Neural progenitor cell (in vitro differentiated cells): ENCODE measurements at regions not wholly inside any gene's neighbourhood (a gene's known extent, or its start where the extent isn't known, plus 50 kb on each side); places are given as distances from the start of the nearest gene placed in this dataset.

Experiments used
- DNase-seq: peaks from one replicate; pipeline ENCODE4 v3.0.0-alpha.2; 2016; ENCODE audit warnings: low spot score
- H2AFZ ChIP-seq: fragments of 200-600 bp; sonication (generic); replicated peaks from 2 replicates; pipeline ENCODE4 v1.6.1; 2016; ENCODE audit warnings: antibody characterized with exemption
- H3F3A ChIP-seq: fragments of 200-600 bp; sonication (generic); 2 replicates; pipeline ENCODE4 v1.6.1; 2016; ENCODE audit warnings: antibody characterized with exemption, low read depth
- H3K27ac ChIP-seq: fragments of 200-600 bp; sonication (generic); 2 replicates; pipeline ENCODE4 v1.5.1; 2016; ENCODE audit warnings: mild to moderate bottlenecking
- H3K27me3 ChIP-seq: fragments of 200-600 bp; sonication (generic); 2 replicates; pipeline ENCODE4 v1.6.1; 2016; ENCODE audit warnings: mild to moderate bottlenecking, moderate library complexity
- H3K36me3 ChIP-seq: fragments of 200-600 bp; sonication (generic); 2 replicates; pipeline ENCODE4 v1.5.1; 2016
- H3K4me1 ChIP-seq: fragments of 200-600 bp; sonication (generic); 2 replicates; pipeline ENCODE4 v1.6.1; 2016; ENCODE audit warnings: mixed run types
- H3K4me2 ChIP-seq: fragments of 200-600 bp; sonication (generic); 2 replicates; pipeline ENCODE4 v1.6.1; 2016
- H3K4me3 ChIP-seq: fragments of 200-600 bp; sonication (generic); 2 replicates; pipeline ENCODE4 v1.5.1; 2016
- H3K79me2 ChIP-seq: fragments of 200-600 bp; sonication (generic); 2 replicates; pipeline ENCODE4 v1.6.1; 2016; ENCODE audit warnings: low read depth
- H3K9ac ChIP-seq: fragments of 200-600 bp; sonication (generic); 2 replicates; pipeline ENCODE4 v1.6.1; 2016
- H3K9me3 ChIP-seq: fragments of 200-600 bp; sonication (generic); 2 replicates; pipeline ENCODE4 v1.5.1; 2016; ENCODE audit warnings: low read depth
- H4K20me1 ChIP-seq: fragments of 200-600 bp; sonication (generic); 2 replicates; pipeline ENCODE4 v1.6.1; 2016; ENCODE audit warnings: low read depth
- H3K27ac Mint-ChIP-seq: 3 replicates; pipeline ENCODE4 v1.8.0; 2021; ENCODE audit warnings: mixed read lengths
- H3K27me3 Mint-ChIP-seq: 2 replicates; pipeline ENCODE4 v1.8.0; 2022; ENCODE audit warnings: low read depth, mild to moderate bottlenecking, inconsistent platforms, moderate library complexity, mixed read lengths; ENCODE audit not compliant: insufficient read depth
- H3K36me3 Mint-ChIP-seq: 3 replicates; pipeline ENCODE4 v1.8.0; 2021; ENCODE audit warnings: mixed read lengths
- H3K4me1 Mint-ChIP-seq: 3 replicates; pipeline ENCODE4 v1.8.0; 2021; ENCODE audit warnings: mixed read lengths
- H3K4me3 Mint-ChIP-seq: 3 replicates; pipeline ENCODE4 v1.8.0; 2021; ENCODE audit warnings: mild to moderate bottlenecking, moderate library complexity, mixed read lengths
- H3K9me3 Mint-ChIP-seq: 3 replicates; pipeline ENCODE4 v1.8.0; 2020; ENCODE audit warnings: mixed read lengths
- EZH2 ChIP-seq: fragments of 200-600 bp; sonication (generic); IDR thresholded peaks from 2 replicates; pipeline ENCODE4 v1.6.1; 2017; ENCODE audit warnings: antibody characterized with exemption, mild to moderate bottlenecking, moderate library complexity
- EZH2phosphoT487 ChIP-seq: fragments of 200-600 bp; sonication (generic); IDR thresholded peaks from 2 replicates; pipeline ENCODE4 v1.6.1; 2017; ENCODE audit warnings: antibody characterized with exemption
- TF ChIP-seq, protein P1 (sequence below): fragments of 200-600 bp; sonication (generic); IDR thresholded peaks from 2 replicates; pipeline ENCODE4 v1.5.1; 2017; ENCODE audit warnings: antibody characterized with exemption, mild to moderate bottlenecking

DNA sequence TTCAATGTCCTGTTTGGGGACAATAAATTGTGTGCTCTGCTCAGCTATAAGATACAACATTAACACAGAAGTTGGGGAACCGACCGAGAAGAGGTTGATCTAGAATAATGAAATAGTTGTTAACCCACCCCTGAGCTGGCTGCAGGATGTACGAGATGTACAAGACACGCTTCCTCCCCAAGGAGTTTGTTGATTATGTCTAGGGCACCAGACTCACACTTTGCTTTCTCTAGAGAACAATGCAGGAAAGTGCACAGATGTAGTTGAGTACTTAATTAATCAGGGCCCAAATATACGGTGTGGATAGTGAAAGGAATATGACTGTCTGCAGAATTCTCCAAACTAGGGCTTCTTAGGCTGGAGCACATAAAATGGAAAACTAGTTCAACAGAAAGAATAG is 415.2 kb upstream of the TNP1 start:
- no peak overlapping the region for H3K27ac ChIP-seq
- Mint-ChIP-seq H3K4me3 (no peak overlapping the region), H3K36me3 (no peaks in the 10 kb centered on the region), H3K27ac (no peak overlapping the region), H3K27me3 (peaks cover 8% of the 10 kb centered on the region), H3K4me1 (peaks cover 9% of the 10 kb centered on the region), H3K9me3 (peaks cover 4% of the 10 kb centered on the region)
- no peaks in the 10 kb centered on the region for H4K20me1 ChIP-seq
- no peak overlapping the region for H3K9ac ChIP-seq
- H3K9me3 ChIP-seq = no peaks in the 10 kb centered on the region
- H3K36me3 ChIP-seq = no peaks in the 10 kb centered on the region
- TF ChIP-seq, protein P1, sequence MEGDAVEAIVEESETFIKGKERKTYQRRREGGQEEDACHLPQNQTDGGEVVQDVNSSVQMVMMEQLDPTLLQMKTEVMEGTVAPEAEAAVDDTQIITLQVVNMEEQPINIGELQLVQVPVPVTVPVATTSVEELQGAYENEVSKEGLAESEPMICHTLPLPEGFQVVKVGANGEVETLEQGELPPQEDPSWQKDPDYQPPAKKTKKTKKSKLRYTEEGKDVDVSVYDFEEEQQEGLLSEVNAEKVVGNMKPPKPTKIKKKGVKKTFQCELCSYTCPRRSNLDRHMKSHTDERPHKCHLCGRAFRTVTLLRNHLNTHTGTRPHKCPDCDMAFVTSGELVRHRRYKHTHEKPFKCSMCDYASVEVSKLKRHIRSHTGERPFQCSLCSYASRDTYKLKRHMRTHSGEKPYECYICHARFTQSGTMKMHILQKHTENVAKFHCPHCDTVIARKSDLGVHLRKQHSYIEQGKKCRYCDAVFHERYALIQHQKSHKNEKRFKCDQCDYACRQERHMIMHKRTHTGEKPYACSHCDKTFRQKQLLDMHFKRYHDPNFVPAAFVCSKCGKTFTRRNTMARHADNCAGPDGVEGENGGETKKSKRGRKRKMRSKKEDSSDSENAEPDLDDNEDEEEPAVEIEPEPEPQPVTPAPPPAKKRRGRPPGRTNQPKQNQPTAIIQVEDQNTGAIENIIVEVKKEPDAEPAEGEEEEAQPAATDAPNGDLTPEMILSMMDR = no peak
- TF ChIP-seq EZH2phosphoT487 = no peak
- TF ChIP-seq EZH2 = no peak
- H3K4me1 ChIP-seq = peaks cover 6% of the 10 kb centered on the region
- no peak for DNase-seq
- no peak overlapping the region for H3K4me3 ChIP-seq
- no peaks in the 10 kb centered on the region for H3K79me2 ChIP-seq
- peaks cover 52% of the 10 kb centered on the region for H3K27me3 ChIP-seq
- peaks cover 8% of the 10 kb centered on the region for H3F3A ChIP-seq
- H3K4me2 ChIP-seq = no peak overlapping the region
- H2AFZ ChIP-seq = no peak overlapping the region

DNA sequence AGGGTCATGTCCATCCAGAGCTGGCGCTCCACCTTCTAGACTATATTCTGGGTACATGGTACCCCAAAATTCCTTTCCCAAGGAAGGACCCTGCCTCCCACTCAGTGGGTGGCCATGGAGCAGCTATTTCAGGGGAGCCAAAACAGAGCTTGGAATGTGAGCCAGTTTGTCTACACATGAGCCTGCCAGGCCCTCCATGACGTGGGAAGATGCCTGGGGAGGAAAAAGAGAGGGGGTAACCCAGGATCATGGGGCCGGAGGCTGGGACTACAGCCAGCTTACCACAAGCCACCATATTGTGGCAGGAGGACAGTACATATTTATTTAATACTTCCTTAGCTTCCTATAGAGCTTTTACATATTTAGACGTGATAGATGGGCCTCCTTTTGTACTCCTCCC is 414.7 kb upstream of the TNP1 start:
- peaks cover 8% of the 10 kb centered on the region for H3K27me3 Mint-ChIP-seq

DNA sequence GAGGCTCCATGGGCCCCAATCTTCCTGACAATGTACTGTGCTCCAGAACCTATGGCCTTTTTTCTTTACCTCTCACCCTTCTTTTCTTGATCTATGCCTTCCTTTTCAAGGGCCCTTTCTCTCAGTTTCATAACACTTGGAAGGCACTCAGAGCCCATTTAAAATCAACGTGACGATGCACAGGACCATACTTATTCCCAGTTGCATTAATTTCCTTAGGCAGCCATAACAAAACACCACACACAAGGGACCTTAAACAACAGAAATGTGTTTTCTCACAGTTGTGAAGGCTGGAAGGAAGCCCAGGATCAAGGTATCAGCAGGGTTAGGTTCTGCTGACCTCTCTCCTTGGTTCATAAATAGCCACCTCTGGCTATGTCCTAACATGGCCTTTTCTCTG is 414.0 kb upstream of the TNP1 start:
- peaks cover 63% of the 10 kb centered on the region for H3K27me3 ChIP-seq
- H3K27me3 Mint-ChIP-seq = peaks cover 11% of the 10 kb centered on the region
- H3K36me3 ChIP-seq = no peaks in the 10 kb centered on the region
- H3K9me3 ChIP-seq = no peaks in the 10 kb centered on the region
- no peak overlapping the region for H3K27ac Mint-ChIP-seq
- H3K4me1 ChIP-seq = peaks cover 16% of the 10 kb centered on the region
- no peak for TF ChIP-seq EZH2
- TF ChIP-seq, protein P1 = no peak
- no peak for TF ChIP-seq EZH2phosphoT487
- no peak overlapping the region for H3K4me3 Mint-ChIP-seq
- peaks cover 5% of the 10 kb centered on the region for H3K9me3 Mint-ChIP-seq
- no peak overlapping the region for H3K9ac ChIP-seq
- H3K4me2 ChIP-seq = no peak overlapping the region
- no peak for DNase-seq
- H3K36me3 Mint-ChIP-seq = no peaks in the 10 kb centered on the region
- peaks cover 14% of the 10 kb centered on the region for H3F3A ChIP-seq
- H2AFZ ChIP-seq = no peak overlapping the region
- H3K4me1 Mint-ChIP-seq = peaks cover 22% of the 10 kb centered on the region
- no peaks in the 10 kb centered on the region for H3K79me2 ChIP-seq
- no peak overlapping the region for H3K4me3 ChIP-seq
- H3K27ac ChIP-seq = no peak overlapping the region
- no peaks in the 10 kb centered on the region for H4K20me1 ChIP-seq

More for the DNA sequence above, 414.7 kb upstream of the TNP1 start:
- Histone ChIP-seq H3K27me3 (peaks cover 56% of the 10 kb centered on the region), H3K27ac (no peak overlapping the region), H3K9me3 (no peaks in the 10 kb centered on the region), H2AFZ (no peak overlapping the region), H4K20me1 (no peaks in the 10 kb centered on the region), H3F3A (peaks cover 13% of the 10 kb centered on the region), H3K36me3 (no peaks in the 10 kb centered on the region), H3K4me1 (peaks cover 11% of the 10 kb centered on the region), H3K79me2 (no peaks in the 10 kb centered on the region), H3K4me2 (no peak overlapping the region), H3K4me3 (no peak overlapping the region), H3K9ac (no peak overlapping the region)
- Mint-ChIP-seq H3K4me3 (no peak overlapping the region), H3K4me1 (peaks cover 14% of the 10 kb centered on the region), H3K36me3 (no peaks in the 10 kb centered on the region), H3K27ac (no peak overlapping the region), H3K9me3 (peaks cover 4% of the 10 kb centered on the region)
- DNase-seq = no peak
- TF ChIP-seq EZH2phosphoT487 (no peak), EZH2 (no peak)
- TF ChIP-seq, protein P1 = no peak
